Activated CD4-positive, alpha-beta T cell treated with anti-CD3 and anti-CD28 coated beads, Interleukin-10, Interleukin-2, amounts not matched to agents 100 ng/mL and 50 ng/mL, durations not matched to agents 16 hours and 8 hours (primary cell): ENCODE measurements at regions not wholly inside any gene's neighbourhood (a gene's known extent, or its start where the extent isn't known, plus 50 kb on each side); places are given as distances from the start of the nearest gene placed in this dataset.
"Not testable (repeated sequence)": the region's sequence is repeated elsewhere in the genome, so short reads cannot be mapped to it uniquely, and the experiment has no call there.

Experiments used
- DNase-seq: peaks from one replicate; pipeline ENCODE4 v3.0.0-alpha.2; 2020

- no peak for DNase-seq
Measured at GRCh38 chr16:54879681-54880080, 51.0 kb upstream of the IRX5 start.

- no peak for DNase-seq
Measured at GRCh38 chr16:54878301-54878700, 52.4 kb upstream of the IRX5 start.

GRCh38 chr16:54875443-54875842 is 55.2 kb upstream of the IRX5 start:
- DNase-seq = no peak

- not testable (repeated sequence) for DNase-seq
Measured at GRCh38 chr16:54873716-54874373, 56.8 kb upstream of the IRX5 start.

- no peak for DNase-seq
Measured at GRCh38 chr16:54873071-54873470, 57.6 kb upstream of the IRX5 start.

- DNase-seq = no peak
Measured at GRCh38 chr16:54870151-54870550, 60.5 kb upstream of the IRX5 start.

GRCh38 chr16:54867302-54867832 is 63.3 kb upstream of the IRX5 start:
- peak; percentile 38 for DNase-seq

- no peak for DNase-seq
Measured at GRCh38 chr16:54862529-54862928, 68.1 kb upstream of the IRX5 start.

GRCh38 chr16:54856871-54857270 is 73.8 kb upstream of the IRX5 start:
- no peak for DNase-seq

GRCh38 chr16:54847609-54848008 is 83.1 kb upstream of the IRX5 start:
- DNase-seq = no peak

- DNase-seq = no peak
Measured at GRCh38 chr16:54847207-54847606, 83.5 kb upstream of the IRX5 start.

- DNase-seq = no peak
Measured at GRCh38 chr16:54846766-54847165, 83.9 kb upstream of the IRX5 start.

GRCh38 chr16:54843424-54843750 is 87.3 kb upstream of the IRX5 start:
- DNase-seq = no peak

GRCh38 chr16:54842743-54843423 is 87.8 kb upstream of the IRX5 start:
- no peak for DNase-seq

- DNase-seq = no peak
Measured at GRCh38 chr16:54829691-54830090, 101.0 kb upstream of the IRX5 start.

- DNase-seq = no peak
Measured at GRCh38 chr16:54822892-54823291, 107.8 kb upstream of the IRX5 start.

- DNase-seq = no peak
Measured at GRCh38 chr16:54822492-54822891, 108.2 kb upstream of the IRX5 start.

GRCh38 chr16:54821731-54822130 is 108.9 kb upstream of the IRX5 start:
- no peak for DNase-seq

GRCh38 chr16:54817940-54818574 is 112.6 kb upstream of the IRX5 start:
- DNase-seq = no peak

- DNase-seq = no peak
Measured at GRCh38 chr16:54817432-54817831, 113.2 kb upstream of the IRX5 start.

GRCh38 chr16:54816471-54816870 is 114.2 kb upstream of the IRX5 start:
- no peak for DNase-seq

GRCh38 chr16:54815177-54815576 is 115.5 kb upstream of the IRX5 start:
- DNase-seq = no peak

- DNase-seq = no peak
Measured at GRCh38 chr16:54813778-54814177, 116.9 kb upstream of the IRX5 start.

GRCh38 chr16:54812229-54812628 is 118.4 kb upstream of the IRX5 start:
- no peak for DNase-seq
